GM18951 (cell line): ENCODE measurements at regions not wholly inside any gene's neighbourhood (a gene's known extent, or its start where the extent isn't known, plus 50 kb on each side); places are given as distances from the start of the nearest gene placed in this dataset.

Source experiments
- POLR2A ChIP-seq: IDR thresholded peaks from 4 replicates; pipeline ENCODE4 v1.6.1; 2011; ENCODE audit warnings: mild to moderate bottlenecking; ENCODE audit not compliant: insufficient read length, insufficient read depth; ENCODE audit errors: extremely low read depth
- in situ Hi-C: fragments of 300-500 bp; cut with MboI; formaldehyde crosslinking; loops from one replicate; pipeline ENCODE4 v1.12.0; 2022; ENCODE audit warnings: low sequenced_read_pairs, mixed read lengths, inconsistent platforms; ENCODE audit not compliant: unreplicated experiment

DNA sequence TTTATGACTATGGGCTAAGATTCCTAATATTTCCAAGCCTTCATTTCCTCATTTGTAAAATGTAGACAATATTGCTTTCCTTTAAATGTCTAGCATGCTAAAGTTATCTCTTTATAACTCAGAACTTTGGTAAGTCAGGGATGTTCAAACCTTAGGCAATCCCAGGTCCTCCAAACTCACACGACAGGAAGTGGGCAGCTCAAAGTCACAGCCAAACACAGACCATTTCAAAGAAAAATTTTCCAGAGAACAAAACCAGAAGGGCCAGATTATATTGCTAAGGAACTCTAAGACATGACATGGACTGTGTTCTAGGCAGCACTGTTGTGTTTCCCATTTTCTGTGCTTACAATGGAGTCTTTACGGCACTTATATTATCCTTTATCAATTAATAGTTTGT lies 87.8 kb upstream of the DYNC1I1 start:
- no peak for TF ChIP-seq POLR2A
- in situ Hi-C loops: loop anchor here (10.0 kb wide), 1 partner anchor 170 kb away; no protein-coding TSS in a partner anchor

DNA sequence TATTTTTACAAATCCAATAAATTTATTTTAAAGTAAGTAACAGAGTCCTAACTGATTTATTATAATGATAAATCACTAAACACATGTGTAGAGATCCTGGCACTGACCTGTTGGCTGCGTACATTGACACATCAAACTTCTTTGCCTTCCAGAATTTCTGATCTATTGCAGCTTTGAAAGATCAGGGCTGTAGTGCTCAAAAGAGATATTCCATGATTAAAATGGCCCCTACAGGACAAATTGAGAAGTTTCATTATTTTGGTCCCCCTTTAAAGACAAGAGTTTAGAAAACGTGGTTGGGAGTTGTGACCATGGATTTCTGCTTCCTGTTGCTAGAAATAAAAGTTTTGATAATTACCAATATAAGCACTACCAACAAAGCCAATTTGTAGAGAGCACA lies 87.7 kb upstream of the PDK4 start:
- TF ChIP-seq POLR2A: no peak

GRCh38 chr7:95682913-95683312 lies 86.6 kb upstream of the PDK4 start:
- in situ Hi-C loops: loop anchor here (10.0 kb wide), 1 partner anchor 168 kb away; no protein-coding TSS in a partner anchor
- no peak for TF ChIP-seq POLR2A

More for the DNA sequence above, 87.7 kb upstream of the PDK4 start:
- in situ Hi-C loops: loop anchor here (10.0 kb wide), 1 partner anchor 169 kb away; no protein-coding TSS in a partner anchor

DNA sequence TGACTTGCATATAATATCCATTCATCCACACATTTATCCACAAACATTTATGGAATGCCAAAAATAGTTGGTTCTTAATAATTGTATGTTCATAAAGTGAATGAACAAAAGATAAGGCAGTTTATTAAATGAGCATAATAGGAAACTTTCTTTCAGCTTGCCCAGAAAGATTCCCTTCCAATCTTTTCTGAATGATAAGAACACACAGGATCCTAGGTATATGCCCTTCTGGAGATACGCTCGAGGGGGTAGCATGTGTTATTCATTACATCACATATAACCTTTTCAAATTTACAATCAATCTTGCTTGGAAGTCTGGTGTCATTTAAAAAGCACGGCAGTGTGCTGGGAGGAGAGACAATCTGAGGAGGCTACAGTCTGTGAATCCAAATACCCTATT lies 80.4 kb upstream of the PDK4 start:
- no peak for TF ChIP-seq POLR2A
- in situ Hi-C loops: no loop called here

- TF ChIP-seq POLR2A: no peak
- in situ Hi-C loops: no loop called here
Measured at GRCh38 chr7:95675632-95676031, 79.3 kb upstream of the PDK4 start.

GRCh38 chr7:95675016-95675415 lies 78.7 kb upstream of the PDK4 start:
- no peak for TF ChIP-seq POLR2A
- in situ Hi-C loops: no loop called here

DNA sequence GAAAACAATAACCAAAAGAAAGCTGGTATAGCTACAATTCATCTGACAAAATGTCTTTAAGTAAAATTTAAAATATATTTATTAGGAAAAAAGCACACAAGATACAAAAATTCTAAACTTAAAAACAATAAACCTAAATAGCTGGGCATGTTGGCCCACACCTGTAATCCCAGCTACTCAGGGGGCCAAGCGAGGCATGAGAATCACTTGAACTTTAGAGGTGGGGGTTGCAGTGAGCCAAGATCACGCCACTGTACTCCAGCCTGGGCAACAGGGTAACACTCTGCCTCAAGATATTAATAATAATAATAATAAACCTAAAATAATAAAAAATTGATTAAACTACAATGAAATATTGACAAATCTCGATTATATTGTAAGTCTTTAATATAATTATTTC lies 77.8 kb upstream of the PDK4 start:
- in situ Hi-C loops: no loop called here
- TF ChIP-seq POLR2A: no peak

DNA sequence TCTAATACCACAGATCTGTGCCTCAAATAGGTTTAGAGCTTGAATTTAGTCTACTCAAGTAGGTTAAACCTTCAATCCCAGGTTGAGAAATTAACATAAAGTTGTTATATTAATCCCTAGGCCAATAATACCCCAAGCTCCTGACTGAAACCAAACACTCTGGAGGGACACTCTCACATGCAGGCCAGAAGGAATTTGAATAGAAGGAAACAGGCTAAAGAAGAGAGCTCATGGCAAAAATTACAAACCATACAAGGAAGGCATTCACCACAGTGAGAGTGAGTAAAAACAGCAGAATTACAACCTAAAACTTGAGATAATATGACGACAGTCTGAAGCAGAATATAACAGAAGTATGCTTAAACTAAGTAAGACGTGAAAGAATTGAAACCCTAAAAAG lies 76.1 kb upstream of the PDK4 start:
- TF ChIP-seq POLR2A: no peak
- in situ Hi-C loops: no loop called here

GRCh38 chr7:95669513-95669912 lies 73.2 kb upstream of the PDK4 start:
- TF ChIP-seq POLR2A: no peak
- in situ Hi-C loops: no loop called here

- in situ Hi-C loops: no loop called here
Measured at GRCh38 chr7:95668504-95669018, 72.2 kb upstream of the PDK4 start.

GRCh38 chr7:95662987-95663386 lies 66.7 kb upstream of the PDK4 start:
- TF ChIP-seq POLR2A: no peak
- in situ Hi-C loops: no loop called here

More at GRCh38 chr7:95668504-95669018, 72.2 kb upstream of the PDK4 start:
- no peak for TF ChIP-seq POLR2A

- in situ Hi-C loops: no loop called here
- TF ChIP-seq POLR2A: no peak
Measured at GRCh38 chr7:95660023-95660434, 63.7 kb upstream of the PDK4 start.

DNA sequence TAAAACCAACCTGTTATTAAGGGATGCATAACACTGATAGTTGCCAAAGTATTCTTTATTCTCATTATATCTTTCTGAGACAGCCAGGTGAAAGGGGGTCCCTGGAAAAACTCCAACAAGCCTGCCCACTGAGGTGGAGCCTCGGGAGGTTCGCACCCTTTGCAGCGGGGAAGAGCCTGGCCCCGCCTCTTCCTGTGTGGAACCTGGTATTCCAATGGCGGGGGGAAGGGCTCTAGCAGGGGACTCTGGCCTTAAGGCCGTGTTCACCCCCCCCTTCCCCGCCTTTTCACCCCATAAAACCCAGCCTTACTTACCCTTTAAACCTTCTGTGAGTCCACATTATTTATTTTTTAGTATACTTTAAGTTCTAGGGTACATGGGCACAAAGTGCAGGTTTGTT lies 62.4 kb upstream of the PDK4 start:
- TF ChIP-seq POLR2A: no peak
- in situ Hi-C loops: no loop called here

GRCh38 chr7:95649546-95649945 lies 53.2 kb upstream of the PDK4 start:
- in situ Hi-C loops: no loop called here
- no peak for TF ChIP-seq POLR2A

- no peak for TF ChIP-seq POLR2A
- in situ Hi-C loops: no loop called here
Measured at GRCh38 chr7:95646350-95646749, 50.0 kb upstream of the PDK4 start.
